ENCODE measurements at regions not wholly inside any gene's neighbourhood (a gene's known extent, or its start where the extent isn't known, plus 50 kb on each side); places are given as distances from the start of the nearest gene placed in this dataset.

- TF ChIP-seq POLR2AphosphoS5 (IDR thresholded peaks at IDR 0.05), result no peak
- no peak for TF ChIP-seq POLR2A (IDR thresholded peaks at IDR 0.05)
- TF ChIP-seq CTCF (IDR thresholded peaks at IDR 0.05), result no peak
- no peak for TF ChIP-seq EP300 (IDR thresholded peaks at IDR 0.05)
Measured at GRCh38 chr14:83128783-83129182, 1595.1 kb upstream of the SEL1L start.

All from upper lobe of left lung (tissue), 4 donors.